Upper lobe of left lung (tissue), 6 donors: ENCODE measurements at regions not wholly inside any gene's neighbourhood (a gene's known extent, or its start where the extent isn't known, plus 50 kb on each side); places are given as distances from the start of the nearest gene placed in this dataset.
"Not testable (repeated sequence)": the region's sequence is repeated elsewhere in the genome, so short reads cannot be mapped to it uniquely, and the experiment has no call there.

Source experiments
- ATAC-seq, 2 donors: fragments of 200-7000 bp; cut with Tn5 transposase; one replicate each; pipeline ENCODE4 v1.9.1; 2022; ENCODE audit warnings: mild to moderate bottlenecking in 2 of 2, moderate library complexity in 2 of 2; ENCODE audit not compliant: low FRiP score in 2 of 2
- DNase-seq, 2 donors: peaks; one replicate each; pipeline ENCODE4 v3.0.0-alpha.2; 2019 to 2020
- H3K27ac ChIP-seq, 4 donors: fragments of 200-600 bp; sonication (generic); one replicate each; pipeline ENCODE4 v1.5.1; 2016 to 2019
- H3K27me3 ChIP-seq, 4 donors: fragments of 200-600 bp; sonication (generic); one replicate each; pipeline ENCODE4 v1.5.1; 2017 to 2019
- H3K36me3 ChIP-seq, 4 donors: fragments of 200-600 bp; sonication (generic); one replicate each; pipeline ENCODE4 v1.5.1; 2016 to 2019
- H3K4me1 ChIP-seq, 4 donors: fragments of 200-600 bp; sonication (generic); one replicate each; pipeline ENCODE4 v1.5.1; 2018 to 2019
- H3K4me3 ChIP-seq, 4 donors: fragments of 200-600 bp; sonication (generic); one replicate each; pipeline ENCODE4 v1.5.1; 2017 to 2019; ENCODE audit warnings: mild to moderate bottlenecking in 2 of 4, moderate library complexity in 1 of 4
- H3K9me3 ChIP-seq, 4 donors: fragments of 200-600 bp; sonication (generic); one replicate each; pipeline ENCODE4 v1.5.1; 2018 to 2019
- EP300 ChIP-seq, 4 donors: sonication (generic); formaldehyde crosslinking; IDR thresholded peaks; one replicate each; pipeline ENCODE4 v1.5.1; 2017; ENCODE audit warnings: antibody characterized with exemption in 4 of 4, control low read depth in 2 of 4
- POLR2A ChIP-seq, 4 donors: fragments of 450-650 bp; IDR thresholded peaks; one replicate each; pipeline ENCODE4 v1.5.1; 2016 to 2017; ENCODE audit warnings: antibody characterized with exemption in 4 of 4, mild to moderate bottlenecking in 2 of 4
- POLR2AphosphoS5 ChIP-seq, 2 donors: sonication (generic); formaldehyde crosslinking; IDR thresholded peaks; one replicate each; pipeline ENCODE4 v1.5.1; 2017; ENCODE audit warnings: antibody characterized with exemption in 2 of 2
- WGBS, 2 donors: methylation state at CpG; one replicate each; pipeline ENCODE4 v1.1.5; 2017 to 2018; 5-methylcytosine and 5-hydroxymethylcytosine counted together
- TF ChIP-seq, protein P1 (sequence below), 6 experiments: fragments of 450-650 bp in 4 of 6; fragments of 200-600 bp in 2 of 6; sonication (generic) in 2 of 6; IDR thresholded peaks; one replicate each; pipeline ENCODE4 v1.5.1; 2016 to 2019; ENCODE audit warnings: antibody characterized with exemption in 6 of 6
- donor health status: DM: no; HTN: no; CAD: no; lungs with moderate emphysema.
- donor health status: DM: no; HTN: yes; CAD: no; lungs with severe emphysema.

DNA sequence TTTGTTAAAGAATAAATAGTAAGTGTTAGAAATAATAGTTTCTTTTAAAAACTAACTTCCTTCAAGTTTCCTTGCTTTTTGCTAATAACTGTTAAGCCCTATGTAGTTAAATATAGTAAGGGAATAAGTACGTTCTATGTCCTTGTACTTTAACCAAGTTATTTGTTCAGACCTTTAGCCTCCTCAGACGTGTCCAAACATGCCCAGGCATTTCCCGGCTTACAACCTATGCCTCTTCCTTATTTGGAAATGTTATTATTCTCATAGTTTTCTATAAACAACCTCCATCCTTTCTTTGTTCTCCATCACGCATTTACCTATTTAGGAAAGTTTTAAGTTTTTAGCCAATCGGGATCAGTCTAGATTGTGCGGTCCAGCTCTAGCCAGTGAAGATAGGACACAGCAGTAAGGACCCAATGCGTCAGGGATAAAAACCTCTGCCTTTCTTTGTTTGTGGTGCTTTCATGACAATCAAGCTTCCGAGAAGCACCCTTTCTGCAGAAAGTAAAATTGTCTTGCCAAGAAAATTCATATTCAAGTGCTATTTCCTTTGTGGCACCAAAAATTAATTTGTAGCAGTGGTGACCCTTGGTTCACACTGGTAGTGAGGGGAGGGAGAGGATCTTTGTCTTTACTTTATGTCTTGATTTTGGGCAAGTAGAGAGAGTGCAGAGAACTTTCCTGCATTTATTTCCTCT is 851.3 kb upstream of the POM121L12 start:
- no peaks in the 10 kb centered on the region for H3K36me3 ChIP-seq
- no peaks in the 10 kb centered on the region for H3K27me3 ChIP-seq
- TF ChIP-seq POLR2A (IDR thresholded peaks at IDR 0.05) (no peak), POLR2AphosphoS5 (IDR thresholded peaks at IDR 0.05) (no peak), EP300 (IDR thresholded peaks at IDR 0.05) (no peak)
- TF ChIP-seq, protein P1, sequence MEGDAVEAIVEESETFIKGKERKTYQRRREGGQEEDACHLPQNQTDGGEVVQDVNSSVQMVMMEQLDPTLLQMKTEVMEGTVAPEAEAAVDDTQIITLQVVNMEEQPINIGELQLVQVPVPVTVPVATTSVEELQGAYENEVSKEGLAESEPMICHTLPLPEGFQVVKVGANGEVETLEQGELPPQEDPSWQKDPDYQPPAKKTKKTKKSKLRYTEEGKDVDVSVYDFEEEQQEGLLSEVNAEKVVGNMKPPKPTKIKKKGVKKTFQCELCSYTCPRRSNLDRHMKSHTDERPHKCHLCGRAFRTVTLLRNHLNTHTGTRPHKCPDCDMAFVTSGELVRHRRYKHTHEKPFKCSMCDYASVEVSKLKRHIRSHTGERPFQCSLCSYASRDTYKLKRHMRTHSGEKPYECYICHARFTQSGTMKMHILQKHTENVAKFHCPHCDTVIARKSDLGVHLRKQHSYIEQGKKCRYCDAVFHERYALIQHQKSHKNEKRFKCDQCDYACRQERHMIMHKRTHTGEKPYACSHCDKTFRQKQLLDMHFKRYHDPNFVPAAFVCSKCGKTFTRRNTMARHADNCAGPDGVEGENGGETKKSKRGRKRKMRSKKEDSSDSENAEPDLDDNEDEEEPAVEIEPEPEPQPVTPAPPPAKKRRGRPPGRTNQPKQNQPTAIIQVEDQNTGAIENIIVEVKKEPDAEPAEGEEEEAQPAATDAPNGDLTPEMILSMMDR (IDR thresholded peaks at IDR 0.05) = no peak
- ATAC-seq (no peak), DNase-seq (no peak)
- H3K9me3 ChIP-seq = no peaks in the 10 kb centered on the region
- H3K4me3 ChIP-seq = no peak overlapping the region
- H3K4me1 ChIP-seq = peaks cover 0 to 3% (median 0%) of the 10 kb centered on the region in 4 donors
- H3K27ac ChIP-seq = no peak overlapping the region
- 77% methylated on average over 8 of the region's 8 CpGs for WGBS, 2 donors

DNA sequence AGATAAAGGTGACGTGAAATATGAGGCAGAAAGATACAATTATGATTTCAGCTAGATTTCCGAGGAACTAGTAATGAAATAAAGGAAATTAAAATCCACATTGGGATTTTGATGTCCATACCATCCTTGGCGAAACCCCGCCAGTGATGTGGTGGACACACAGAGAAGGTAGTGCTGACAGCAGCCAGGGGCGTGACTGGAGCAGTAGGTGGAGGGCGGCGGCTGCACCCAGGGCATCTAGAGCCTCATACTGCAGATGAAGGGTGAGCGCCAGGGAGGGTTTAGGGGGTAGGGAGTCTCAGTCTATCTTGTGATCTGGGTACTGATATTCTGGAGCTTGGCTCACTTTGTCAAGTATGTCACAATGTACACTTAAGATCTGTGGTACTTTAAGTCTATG is 855.5 kb upstream of the POM121L12 start:
- H3K36me3 ChIP-seq = no peaks in the 10 kb centered on the region
- DNase-seq = peak in 1 of 2 donors; percentile 19
- H3K27ac ChIP-seq = no peak overlapping the region
- 91 to 92% methylated on average over 8 of the region's 8 CpGs for WGBS, 2 donors
- H3K9me3 ChIP-seq = no peaks in the 10 kb centered on the region
- H3K4me1 ChIP-seq = no peaks in the 10 kb centered on the region
- no peak for TF ChIP-seq POLR2AphosphoS5 (IDR thresholded peaks at IDR 0.05)
- TF ChIP-seq EP300 (IDR thresholded peaks at IDR 0.05) = no peak
- TF ChIP-seq, protein P1 (IDR thresholded peaks at IDR 0.05) = no peak
- no peak for TF ChIP-seq POLR2A (IDR thresholded peaks at IDR 0.05)
- H3K27me3 ChIP-seq = no peaks in the 10 kb centered on the region
- no peak overlapping the region for H3K4me3 ChIP-seq
- ATAC-seq = no peak

DNA sequence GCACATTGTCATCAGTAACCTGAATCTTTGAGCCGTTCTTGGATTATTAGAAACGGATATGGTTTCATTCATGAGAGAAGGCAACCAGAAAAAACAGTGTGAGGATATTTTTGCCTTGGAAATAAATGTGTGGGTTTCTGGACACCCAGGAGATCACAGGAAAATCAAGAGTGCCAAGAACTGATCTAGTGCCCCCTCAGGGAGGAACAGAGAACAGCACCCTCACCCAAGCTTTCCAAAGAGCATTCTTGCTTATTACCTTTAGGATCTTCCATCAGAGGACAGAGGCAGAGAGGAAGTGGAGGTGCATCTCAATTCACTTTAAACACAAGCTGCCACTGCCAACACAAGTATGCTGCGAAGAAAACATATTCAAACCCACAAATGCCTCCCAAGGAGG is 851.5 kb upstream of the COBL start:
- Histone ChIP-seq H3K9me3 (no peaks in the 10 kb centered on the region), H3K4me3 (no peak overlapping the region), H3K4me1 (no peaks in the 10 kb centered on the region), H3K27me3 (no peaks in the 10 kb centered on the region), H3K27ac (no peak overlapping the region), H3K36me3 (no peaks in the 10 kb centered on the region)
- no peak for ATAC-seq
- 78% methylated on average over 3 of the region's 3 CpGs for WGBS, 2 donors
- no peak for DNase-seq
- no peak for TF ChIP-seq POLR2A (IDR thresholded peaks at IDR 0.05)
- TF ChIP-seq, protein P1 (IDR thresholded peaks at IDR 0.05) = no peak
- TF ChIP-seq EP300 (IDR thresholded peaks at IDR 0.05) = no peak
- no peak for TF ChIP-seq POLR2AphosphoS5 (IDR thresholded peaks at IDR 0.05)

DNA sequence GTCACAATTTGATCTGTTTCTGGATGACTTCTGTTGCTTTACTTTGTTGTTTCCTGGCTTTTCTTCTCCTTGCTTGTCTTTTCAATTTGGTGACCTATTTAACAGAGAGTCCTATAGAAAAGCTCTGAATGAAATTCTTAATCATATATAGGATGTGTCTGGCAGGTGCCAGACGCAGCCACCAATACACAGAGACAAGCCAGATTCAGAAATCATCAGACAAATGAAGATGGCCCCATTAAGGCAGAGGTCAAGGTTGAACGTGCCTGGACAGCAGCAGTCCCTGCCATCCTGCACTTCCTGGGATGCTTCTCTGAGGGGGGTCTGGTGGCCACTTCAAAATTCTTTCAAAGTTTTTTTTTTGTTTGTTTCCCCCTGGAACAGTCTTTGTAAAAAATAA is 846.7 kb upstream of the COBL start:
- ATAC-seq (no peak), DNase-seq (no peak)
- Histone ChIP-seq H3K4me1 (no peaks in the 10 kb centered on the region), H3K36me3 (no peaks in the 10 kb centered on the region), H3K4me3 (no peak overlapping the region), H3K27ac (no peak overlapping the region), H3K9me3 (no peaks in the 10 kb centered on the region), H3K27me3 (no peaks in the 10 kb centered on the region)
- no peak for TF ChIP-seq POLR2A (IDR thresholded peaks at IDR 0.05)
- no peak for TF ChIP-seq POLR2AphosphoS5 (IDR thresholded peaks at IDR 0.05)
- TF ChIP-seq, protein P1 (IDR thresholded peaks at IDR 0.05) = no peak
- no peak for TF ChIP-seq EP300 (IDR thresholded peaks at IDR 0.05)
- 64 to 66% methylated on average over 2 of the region's 2 CpGs for WGBS, 2 donors

DNA sequence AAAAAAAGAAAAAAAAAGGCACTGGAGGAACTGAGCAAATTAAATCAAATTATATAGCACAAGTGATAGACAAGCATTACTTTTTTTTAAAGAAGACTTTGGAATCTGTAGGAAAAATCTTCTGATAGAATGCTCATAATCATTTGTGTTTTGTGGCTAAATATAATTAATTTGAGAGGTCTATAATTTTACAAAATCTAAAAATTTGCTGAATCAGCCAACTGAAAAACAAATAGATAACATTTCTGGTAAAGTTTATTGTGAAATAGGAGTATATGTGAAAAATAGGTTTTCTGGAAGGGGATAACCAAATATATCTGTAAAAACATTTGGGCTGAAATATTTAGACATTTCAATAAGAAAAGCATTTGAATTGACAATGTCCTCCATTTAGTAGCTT is 844.9 kb upstream of the COBL start:
- ATAC-seq (no peak), DNase-seq (no peak)
- Histone ChIP-seq H3K27ac (no peak overlapping the region), H3K36me3 (no peaks in the 10 kb centered on the region), H3K9me3 (no peaks in the 10 kb centered on the region), H3K27me3 (no peaks in the 10 kb centered on the region), H3K4me1 (no peaks in the 10 kb centered on the region), H3K4me3 (no peak overlapping the region)
- TF ChIP-seq, protein P1 (IDR thresholded peaks at IDR 0.05) = no peak
- TF ChIP-seq POLR2AphosphoS5 (IDR thresholded peaks at IDR 0.05) (no peak), EP300 (IDR thresholded peaks at IDR 0.05) (no peak), POLR2A (IDR thresholded peaks at IDR 0.05) (no peak)

DNA sequence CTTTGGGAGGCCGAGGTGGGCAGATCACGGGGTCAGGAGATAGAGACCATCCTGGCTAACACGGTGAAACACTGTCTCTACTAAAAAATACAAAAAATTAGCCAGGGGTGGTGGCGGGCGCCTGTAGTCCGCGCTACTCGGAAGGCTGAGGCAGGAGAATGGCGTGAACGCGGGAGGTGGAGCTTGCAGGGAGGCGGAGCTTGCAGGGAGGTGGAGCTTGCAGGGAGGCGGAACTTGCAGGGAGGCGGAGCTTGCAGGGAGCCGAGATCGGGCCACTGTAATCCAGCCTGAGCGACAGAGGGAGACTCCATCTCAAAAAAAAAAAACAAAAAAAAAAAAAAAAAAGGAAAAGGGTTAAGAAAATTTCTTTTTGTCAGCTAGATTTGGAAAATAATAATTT is 842.8 kb upstream of the COBL start:
- not testable (repeated sequence) for H3K4me1 ChIP-seq, H3K9me3 ChIP-seq, H3K4me3 ChIP-seq, ATAC-seq, H3K36me3 ChIP-seq, H3K27me3 ChIP-seq, H3K27ac ChIP-seq
- DNase-seq = peak in 1 of 2 donors; percentile 47
- WGBS, 2 donors = 95% methylated on average over 17 of the region's 17 CpGs
